Duodenal mucosa (tissue), 2 donors: ENCODE measurements at regions not wholly inside any gene's neighbourhood (a gene's known extent, or its start where the extent isn't known, plus 50 kb on each side); places are given as distances from the start of the nearest gene placed in this dataset.

Experiments
- H3K27ac ChIP-seq: one replicate; pipeline ENCODE4 v1.7.0; 2013; ENCODE audit warnings: low read depth, low read length
- H3K27me3 ChIP-seq, 2 donors: one replicate each; pipeline ENCODE4 v1.7.0; 2013; ENCODE audit warnings: low read length in 2 of 2, control low read depth in 1 of 2; ENCODE audit not compliant: insufficient read depth in 2 of 2, control insufficient read depth in 1 of 2
- H3K36me3 ChIP-seq, 2 donors: one replicate each; pipeline ENCODE4 v1.7.0; 2013; ENCODE audit warnings: low read length in 2 of 2, control low read depth in 1 of 2; ENCODE audit not compliant: insufficient read depth in 2 of 2, control insufficient read depth in 1 of 2
- H3K4me1 ChIP-seq, 2 donors: one replicate each; pipeline ENCODE4 v1.7.0; 2013; ENCODE audit warnings: low read length in 2 of 2, control low read depth in 1 of 2; ENCODE audit not compliant: insufficient read depth in 2 of 2, control insufficient read depth in 1 of 2
- H3K4me3 ChIP-seq, 2 donors: one replicate each; pipeline ENCODE4 v1.7.0; 2013; ENCODE audit warnings: low read length in 2 of 2, low read depth in 1 of 2
- H3K9ac ChIP-seq, 2 donors: one replicate each; pipeline ENCODE4 v1.7.0; 2013; ENCODE audit warnings: low read length in 2 of 2, low read depth in 1 of 2
- H3K9me3 ChIP-seq, 2 donors: one replicate each; pipeline ENCODE4 v1.7.0; 2013; ENCODE audit warnings: low read length in 2 of 2, control low read depth in 1 of 2; ENCODE audit not compliant: control insufficient read depth in 1 of 2

DNA sequence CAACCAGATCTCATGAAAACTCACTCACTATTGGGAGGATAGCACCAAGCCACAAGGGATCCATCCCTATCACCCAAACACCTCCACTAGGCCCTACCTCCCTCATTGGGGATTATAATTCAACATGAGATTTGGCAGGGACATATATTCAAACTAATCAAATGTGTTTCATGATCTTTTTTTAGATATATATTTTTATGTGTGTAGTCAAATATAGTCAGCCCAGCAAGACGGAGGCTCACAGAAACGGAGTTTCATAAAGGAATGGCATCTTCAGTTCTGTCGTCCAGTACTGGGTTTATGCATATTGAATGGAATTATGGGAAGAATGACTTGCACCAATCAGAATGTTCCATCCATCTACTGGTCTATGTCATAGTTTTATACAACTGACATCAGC is 343.3 kb upstream of the KAZN start:
- no peak overlapping the region for H3K9ac ChIP-seq
- H3K4me1 ChIP-seq, result no peaks in the 10 kb centered on the region
- no peaks in the 10 kb centered on the region for H3K36me3 ChIP-seq
- no peak overlapping the region for H3K4me3 ChIP-seq
- no peak overlapping the region for H3K27ac ChIP-seq
- no peaks in the 10 kb centered on the region for H3K27me3 ChIP-seq
- H3K9me3 ChIP-seq, result no peaks in the 10 kb centered on the region

DNA sequence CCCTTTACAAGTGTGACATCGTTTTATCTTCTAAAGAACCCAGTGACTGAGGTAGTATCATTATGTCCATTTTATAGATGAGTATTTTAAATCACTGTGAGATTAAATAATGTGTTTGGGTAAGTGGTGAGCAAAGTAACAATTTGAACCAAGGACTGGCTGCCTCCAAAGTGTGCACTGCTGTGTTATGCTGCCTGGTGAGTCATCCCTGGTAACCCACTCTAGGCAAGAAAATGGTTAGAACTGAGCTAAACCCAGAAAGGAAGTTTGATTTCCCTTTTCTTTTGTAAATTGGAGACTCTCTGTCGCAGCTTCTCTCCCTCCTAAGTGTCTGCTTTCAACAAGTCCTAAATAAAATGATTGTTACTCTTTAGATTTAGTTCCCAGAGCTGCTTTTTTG is 342.8 kb upstream of the KAZN start:
- H3K9ac ChIP-seq, result no peak overlapping the region
- H3K4me3 ChIP-seq, result no peak overlapping the region
- H3K27me3 ChIP-seq, result no peaks in the 10 kb centered on the region
- H3K4me1 ChIP-seq, result no peaks in the 10 kb centered on the region
- no peaks in the 10 kb centered on the region for H3K36me3 ChIP-seq
- H3K9me3 ChIP-seq, result no peaks in the 10 kb centered on the region
- no peak overlapping the region for H3K27ac ChIP-seq

DNA sequence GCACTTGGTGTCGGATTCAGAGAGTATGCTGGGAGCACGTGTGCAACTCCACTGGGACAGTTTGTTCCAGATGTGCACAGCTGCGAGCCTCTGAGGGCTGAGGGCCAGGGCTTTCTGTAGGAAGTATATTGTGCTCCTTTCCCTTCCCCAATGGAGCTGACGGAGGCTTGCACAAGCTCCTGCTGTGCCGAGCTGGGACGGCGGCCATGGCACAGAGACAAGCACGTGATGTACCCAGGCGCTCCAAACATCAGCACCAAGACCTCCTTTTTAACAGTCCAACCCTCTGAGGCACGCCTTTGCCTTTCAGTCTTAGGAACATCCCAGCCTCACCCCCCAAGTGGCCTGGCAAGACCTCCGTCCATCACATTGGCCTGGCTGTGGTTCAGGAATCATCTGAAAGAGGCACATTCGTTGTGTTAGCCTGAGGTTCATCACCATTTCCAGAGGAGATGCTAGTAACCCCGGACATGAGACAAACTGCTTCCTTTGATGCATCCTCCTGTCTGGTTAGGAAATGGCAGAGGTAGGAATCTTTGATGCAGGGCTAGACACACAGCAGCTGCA is 339.2 kb upstream of the KAZN start:
- H3K9me3 ChIP-seq, result no peaks in the 10 kb centered on the region
- H3K4me3 ChIP-seq, result no peak overlapping the region
- no peak overlapping the region for H3K9ac ChIP-seq
- no peaks in the 10 kb centered on the region for H3K4me1 ChIP-seq
- H3K27ac ChIP-seq, result no peak overlapping the region
- no peaks in the 10 kb centered on the region for H3K27me3 ChIP-seq
- H3K36me3 ChIP-seq, result no peaks in the 10 kb centered on the region

DNA sequence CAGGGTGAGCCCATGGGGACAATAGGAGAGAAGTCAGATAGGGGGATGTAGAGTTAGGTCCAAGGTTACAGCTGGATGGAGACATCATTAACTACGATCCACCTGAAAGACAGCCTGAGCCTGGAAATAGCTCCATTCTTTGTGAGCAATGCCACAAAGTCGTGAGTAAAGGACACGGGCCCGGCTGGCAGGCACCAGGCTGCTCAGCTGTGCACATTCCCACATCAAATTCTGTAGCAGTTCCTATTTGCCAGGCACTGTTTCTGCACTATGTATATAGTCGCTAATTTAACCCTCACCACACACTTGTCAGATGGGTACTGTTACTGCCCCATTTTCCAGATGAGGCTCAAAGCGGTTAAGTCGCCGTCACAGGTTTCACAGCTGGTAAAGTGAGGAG is 338.0 kb upstream of the KAZN start:
- no peak overlapping the region for H3K27ac ChIP-seq

DNA sequence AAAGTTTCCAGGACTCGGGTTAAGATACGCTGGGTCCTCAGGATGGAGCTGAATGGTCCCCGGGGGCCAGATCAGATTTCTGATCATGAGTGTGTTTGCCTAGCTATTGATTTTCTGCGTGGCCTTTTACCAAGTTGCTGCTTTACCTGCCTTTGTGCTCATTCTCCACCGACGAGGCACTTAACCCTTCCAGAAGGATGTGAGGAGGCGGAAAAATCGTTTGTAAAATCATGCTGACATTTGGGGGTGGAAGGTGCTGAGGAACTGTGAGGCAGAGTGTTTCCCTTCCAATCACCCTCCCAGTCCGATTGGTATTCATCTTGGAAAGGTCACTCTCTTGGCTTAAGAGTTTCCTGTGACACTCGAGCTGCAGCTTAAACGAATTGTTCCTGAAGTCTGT is 337.1 kb upstream of the KAZN start:
- no peaks in the 10 kb centered on the region for H3K4me1 ChIP-seq

More for the DNA sequence above, 338.0 kb upstream of the KAZN start:
- H3K4me1 ChIP-seq, result no peaks in the 10 kb centered on the region
- H3K9ac ChIP-seq, result no peak overlapping the region
- H3K27me3 ChIP-seq, result no peaks in the 10 kb centered on the region
- H3K9me3 ChIP-seq, result no peaks in the 10 kb centered on the region
- no peaks in the 10 kb centered on the region for H3K36me3 ChIP-seq
- H3K4me3 ChIP-seq, result no peak overlapping the region

DNA sequence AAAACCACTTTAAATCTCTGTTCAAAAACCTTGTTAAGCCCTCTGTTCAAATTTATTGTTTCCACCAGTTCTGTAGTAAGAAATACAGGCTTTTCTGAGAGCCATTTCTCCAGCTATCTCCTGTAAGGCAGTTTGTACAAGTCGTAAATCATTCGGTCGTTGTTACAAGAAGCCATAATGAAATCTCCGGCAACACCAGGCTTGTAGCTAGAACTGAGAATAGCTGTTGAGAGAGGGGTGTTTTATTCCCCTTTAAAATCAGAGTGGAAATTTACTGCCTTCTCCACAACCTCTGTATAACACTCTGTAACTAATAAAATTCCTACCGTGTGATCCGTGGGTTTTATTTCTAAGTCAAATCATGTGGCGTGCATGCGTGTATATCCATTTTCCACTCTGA is 335.8 kb upstream of the KAZN start:
- H3K4me3 ChIP-seq, result no peak overlapping the region
- no peak overlapping the region for H3K9ac ChIP-seq
- H3K4me1 ChIP-seq, result no peaks in the 10 kb centered on the region
- no peaks in the 10 kb centered on the region for H3K9me3 ChIP-seq
- H3K36me3 ChIP-seq, result no peaks in the 10 kb centered on the region
- no peaks in the 10 kb centered on the region for H3K27me3 ChIP-seq
- H3K27ac ChIP-seq, result no peak overlapping the region

More for the DNA sequence above, 337.1 kb upstream of the KAZN start:
- H3K4me3 ChIP-seq, result no peak overlapping the region
- no peaks in the 10 kb centered on the region for H3K9me3 ChIP-seq
- no peak overlapping the region for H3K9ac ChIP-seq
- H3K27me3 ChIP-seq, result no peaks in the 10 kb centered on the region
- no peaks in the 10 kb centered on the region for H3K36me3 ChIP-seq
- no peak overlapping the region for H3K27ac ChIP-seq

DNA sequence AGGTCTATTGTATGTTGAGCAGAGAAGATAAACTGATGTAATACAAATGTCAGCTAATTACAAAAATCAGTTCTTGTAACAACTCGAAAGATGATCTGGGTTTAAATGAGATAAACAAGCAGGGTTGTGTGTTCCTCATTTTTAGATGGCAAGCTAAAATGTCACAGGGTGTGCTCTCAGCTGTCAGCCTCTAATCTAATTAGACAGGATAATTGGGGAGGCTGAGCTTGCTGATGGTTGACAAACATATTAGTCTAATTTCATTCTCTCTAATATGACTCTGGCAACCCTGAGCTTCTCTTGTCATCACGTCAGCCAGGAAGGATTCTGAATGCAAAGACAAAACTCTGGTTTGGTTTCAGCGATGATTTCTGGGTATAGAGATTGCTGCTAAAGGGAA is 335.3 kb upstream of the KAZN start:
- Histone ChIP-seq H3K4me3 (no peak overlapping the region), H3K9ac (no peak overlapping the region), H3K36me3 (no peaks in the 10 kb centered on the region), H3K27me3 (no peaks in the 10 kb centered on the region), H3K9me3 (no peaks in the 10 kb centered on the region), H3K4me1 (no peaks in the 10 kb centered on the region), H3K27ac (no peak overlapping the region)

DNA sequence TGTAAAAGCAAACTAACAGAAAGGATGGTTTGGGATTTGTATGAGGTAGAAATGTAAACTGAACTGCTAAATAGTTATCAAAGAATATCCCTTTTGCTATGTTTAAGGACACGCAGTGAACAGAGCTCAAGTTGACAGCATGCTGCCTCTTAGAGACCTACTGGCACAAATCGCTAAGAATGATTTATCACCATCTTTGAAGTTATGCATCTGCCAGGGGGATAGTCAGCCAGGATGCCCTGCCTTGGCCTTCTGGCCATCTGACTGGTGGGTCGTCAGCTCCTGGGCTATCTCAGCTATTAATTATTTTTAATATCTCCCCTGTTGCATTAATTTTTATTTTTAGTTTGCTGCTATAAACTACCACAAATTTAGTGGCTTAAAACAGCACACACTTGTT is 334.8 kb upstream of the KAZN start:
- Histone ChIP-seq H3K27me3 (no peaks in the 10 kb centered on the region), H3K9me3 (no peaks in the 10 kb centered on the region), H3K36me3 (no peaks in the 10 kb centered on the region), H3K9ac (no peak overlapping the region), H3K27ac (no peak overlapping the region), H3K4me3 (no peak overlapping the region), H3K4me1 (no peaks in the 10 kb centered on the region)

DNA sequence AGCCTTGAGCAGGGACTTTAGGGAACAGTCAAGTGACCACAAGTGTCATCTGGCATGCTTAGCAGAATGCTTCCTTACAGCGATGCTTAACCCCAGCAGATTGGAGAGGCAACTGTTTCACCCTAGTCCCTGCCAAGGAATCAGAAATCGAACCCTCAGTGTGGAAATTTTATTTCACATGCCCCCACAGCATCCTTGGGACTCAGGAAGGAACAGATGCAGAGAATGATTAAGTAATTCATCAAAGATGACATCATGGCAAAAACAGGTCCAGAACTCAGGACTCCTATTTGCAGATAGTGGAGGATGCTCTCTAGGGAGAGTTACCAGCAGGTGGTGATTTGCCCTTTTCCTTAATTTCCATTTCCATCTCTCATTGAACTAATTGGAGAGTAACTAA is 333.0 kb upstream of the KAZN start:
- Histone ChIP-seq H3K4me3 (no peak overlapping the region), H3K36me3 (no peaks in the 10 kb centered on the region), H3K27ac (no peak overlapping the region), H3K27me3 (no peaks in the 10 kb centered on the region), H3K9ac (no peak overlapping the region), H3K4me1 (no peaks in the 10 kb centered on the region), H3K9me3 (no peaks in the 10 kb centered on the region)

DNA sequence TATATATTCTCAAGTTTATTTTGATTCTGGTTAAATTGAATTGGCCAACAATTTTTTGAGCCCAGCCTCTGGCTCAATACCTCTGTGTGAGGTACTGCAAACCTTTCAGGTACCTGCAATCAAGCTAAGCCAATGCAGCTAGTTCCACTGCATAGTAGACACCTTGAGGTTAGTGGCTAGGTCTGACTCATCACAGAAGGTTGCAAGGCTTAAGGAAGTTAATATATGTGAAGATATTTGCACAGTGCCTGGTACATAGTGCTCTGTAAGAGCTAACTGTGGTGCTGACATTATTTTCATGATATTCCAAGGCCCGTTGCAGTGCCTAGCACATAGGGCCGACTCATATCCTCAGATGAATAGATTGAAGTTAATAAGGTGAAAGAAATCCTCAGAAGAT is 330.5 kb upstream of the KAZN start:
- Histone ChIP-seq H3K36me3 (no peaks in the 10 kb centered on the region), H3K27ac (no peak overlapping the region), H3K27me3 (no peaks in the 10 kb centered on the region), H3K9me3 (no peaks in the 10 kb centered on the region), H3K4me3 (no peak overlapping the region), H3K4me1 (no peaks in the 10 kb centered on the region), H3K9ac (no peak overlapping the region)

DNA sequence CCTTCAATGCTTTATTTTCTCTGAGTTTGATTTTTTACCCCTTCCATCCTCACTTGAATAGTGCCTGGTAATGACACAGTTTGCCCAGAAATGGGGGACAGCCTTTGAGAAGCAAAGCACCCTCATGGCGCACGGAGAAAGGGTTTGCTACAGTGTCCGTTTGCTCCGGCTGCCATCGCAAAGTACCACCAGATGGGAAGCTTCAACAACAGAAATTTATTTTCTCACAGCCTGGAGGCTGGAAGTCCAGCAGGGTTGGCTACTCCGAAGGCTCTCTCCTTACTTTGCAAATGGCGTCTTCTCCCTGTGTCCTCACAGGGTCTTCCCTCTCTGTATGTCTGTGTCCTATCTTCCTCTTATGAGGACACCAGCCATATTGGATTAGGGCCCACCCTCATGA is 327.7 kb upstream of the KAZN start:
- no peaks in the 10 kb centered on the region for H3K4me1 ChIP-seq
- H3K9me3 ChIP-seq, result no peaks in the 10 kb centered on the region
- H3K9ac ChIP-seq, result no peak overlapping the region
- H3K4me3 ChIP-seq, result no peak overlapping the region
- H3K36me3 ChIP-seq, result no peaks in the 10 kb centered on the region
- no peak overlapping the region for H3K27ac ChIP-seq
- no peaks in the 10 kb centered on the region for H3K27me3 ChIP-seq
